ENCODE measurements at regions not wholly inside any gene's neighbourhood (a gene's known extent, or its start where the extent isn't known, plus 50 kb on each side); places are given as distances from the start of the nearest gene placed in this dataset.
"Not testable (repeated sequence)": the region's sequence is repeated elsewhere in the genome, so short reads cannot be mapped to it uniquely, and the experiment has no call there.

- DNase-seq (ENCODE audit: low spot score): no peak
These were observed 200.1 kb downstream of the DAD1 start for GRCh38 chr14:22388669-22389595.

GRCh38 chr14:22387776-22388241 is 201.2 kb downstream of the DAD1 start:
- DNase-seq (ENCODE audit: low spot score): no peak

- peak; percentile 70 for DNase-seq (ENCODE audit: low spot score)
These were observed 201.9 kb downstream of the DAD1 start for GRCh38 chr14:22386924-22387775.

GRCh38 chr14:22384974-22385526 is 204.0 kb downstream of the DAD1 start:
- DNase-seq (ENCODE audit: low spot score): no peak

- no peak for DNase-seq (ENCODE audit: low spot score)
These were observed 204.9 kb downstream of the DAD1 start for GRCh38 chr14:22384167-22384549.

- DNase-seq (ENCODE audit: low spot score): no peak
These were observed 205.4 kb downstream of the DAD1 start for GRCh38 chr14:22383515-22384166.

GRCh38 chr14:22382955-22383354 is 206.1 kb downstream of the DAD1 start:
- no peak for DNase-seq (ENCODE audit: low spot score)

- DNase-seq (ENCODE audit: low spot score): no peak
These were observed 206.6 kb downstream of the DAD1 start for GRCh38 chr14:22382395-22382794.

- no peak for DNase-seq (ENCODE audit: low spot score)
These were observed 207.3 kb downstream of the DAD1 start for GRCh38 chr14:22381766-22382165.

GRCh38 chr14:22381408-22381760 is 207.6 kb downstream of the DAD1 start:
- no peak for DNase-seq (ENCODE audit: low spot score)

- no peak for DNase-seq (ENCODE audit: low spot score)
These were observed 208.2 kb downstream of the DAD1 start for GRCh38 chr14:22380571-22381407.

GRCh38 chr14:22379727-22380126 is 209.3 kb downstream of the DAD1 start:
- no peak for DNase-seq (ENCODE audit: low spot score)

GRCh38 chr14:22378181-22378580 is 210.8 kb downstream of the DAD1 start:
- DNase-seq (ENCODE audit: low spot score): no peak

GRCh38 chr14:22375321-22375930 is 213.6 kb downstream of the DAD1 start:
- peak; percentile 31 for DNase-seq (ENCODE audit: low spot score)

GRCh38 chr14:22370084-22370847 is 218.8 kb downstream of the DAD1 start:
- no peak for DNase-seq (ENCODE audit: low spot score)

- no peak for DNase-seq (ENCODE audit: low spot score)
These were observed 230.3 kb downstream of the DAD1 start for GRCh38 chr14:22358726-22359125.

GRCh38 chr14:22349281-22349680 is 239.7 kb downstream of the DAD1 start:
- not testable (repeated sequence) for DNase-seq (ENCODE audit: low spot score)

- no peak for DNase-seq (ENCODE audit: low spot score)
These were observed 244.4 kb downstream of the DAD1 start for GRCh38 chr14:22344673-22345072.

- not testable (repeated sequence) for DNase-seq (ENCODE audit: low spot score)
These were observed 244.8 kb downstream of the DAD1 start for GRCh38 chr14:22344209-22344608.

GRCh38 chr14:22341049-22341448 is 248.0 kb downstream of the DAD1 start:
- DNase-seq (ENCODE audit: low spot score): no peak
